ENCODE measurements at regions not wholly inside any gene's neighbourhood (a gene's known extent, or its start where the extent isn't known, plus 50 kb on each side); places are given as distances from the start of the nearest gene placed in this dataset.

DNA sequence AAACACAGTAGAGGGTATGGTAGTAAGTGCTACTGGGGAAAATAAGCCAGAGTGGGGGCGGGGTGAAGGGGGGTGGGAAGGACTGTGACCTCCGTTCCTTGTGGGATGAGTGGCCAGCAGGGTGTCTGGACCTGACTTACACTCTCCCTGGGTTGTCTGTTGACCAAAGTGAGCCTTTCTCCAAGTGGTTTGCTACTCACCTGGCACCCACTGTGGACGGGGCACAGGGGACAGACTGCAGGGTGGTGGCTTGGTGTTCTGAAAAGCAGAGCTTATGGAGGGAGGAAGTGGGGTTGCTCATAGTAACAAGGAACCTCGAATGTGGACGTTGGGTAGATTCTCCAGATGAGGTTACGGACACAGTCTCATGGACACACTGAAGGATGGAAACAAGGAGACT is 94.4 kb upstream of the VRK1 start:
- Histone ChIP-seq H3K36me3 (no peaks in the 10 kb centered on the region), H3K4me1 (no peaks in the 10 kb centered on the region), H3K4me3 (no peak overlapping the region), H3K27ac (replicated peaks in 1 of 4) (no peak overlapping the region), H3K9me3 (peaks cover 0 to 5% (median 0%) of the 10 kb centered on the region in 4 donors), H3K27me3 (peaks cover 0 to 17% (median 0%) of the 10 kb centered on the region in 4 donors)
- intact Hi-C loops (cut with DNase I), result no loop called here
- TF ChIP-seq CTCF (IDR thresholded peaks at IDR 0.05), result no peak
- no peak for TF ChIP-seq POLR2AphosphoS5 (IDR thresholded peaks at IDR 0.05)
- DNase-seq (ENCODE audit: extremely low spot score), result no peak
- 91% methylated on average over 6 of the region's 6 CpGs for WGBS

DNA sequence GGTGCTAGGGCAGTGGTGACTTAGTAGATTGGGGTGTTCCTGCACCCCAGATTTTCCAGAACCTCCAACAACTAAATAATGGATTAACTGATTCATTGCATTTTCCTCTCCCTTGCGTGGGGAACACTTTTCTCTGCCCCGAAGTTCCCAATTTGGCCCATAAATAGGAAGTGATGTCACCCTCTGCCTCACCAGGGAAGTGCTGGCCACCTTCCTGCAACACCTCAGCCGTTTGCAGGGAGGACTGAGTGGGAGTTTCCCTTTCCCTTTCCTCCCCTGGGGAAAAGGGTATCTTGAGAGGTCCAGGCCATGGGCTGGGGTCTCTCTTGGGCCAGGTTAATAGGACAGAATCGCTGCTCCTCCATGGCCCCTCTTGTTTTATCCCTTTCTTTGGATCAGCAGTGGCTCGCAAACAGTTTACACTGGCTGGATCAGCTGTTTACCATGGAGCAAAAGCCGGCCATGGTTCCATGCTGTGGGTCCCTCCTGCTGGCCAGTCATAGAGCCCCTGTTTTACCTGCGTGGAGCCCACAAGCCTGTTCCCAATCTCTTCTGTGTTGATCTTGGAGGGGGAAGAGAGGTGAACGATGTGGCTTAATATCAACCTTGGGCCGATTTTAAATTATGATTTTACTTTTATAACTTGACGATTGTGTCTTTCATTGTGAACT is 91.6 kb upstream of the VRK1 start:
- 77% methylated on average over 10 of the region's 10 CpGs for WGBS
- DNase-seq (ENCODE audit: extremely low spot score), result no peak
- peaks cover 0 to 10% (median 0%) of the 10 kb centered on the region in 4 donors for H3K27me3 ChIP-seq
- no peaks in the 10 kb centered on the region for H3K36me3 ChIP-seq
- H3K4me3 ChIP-seq, result no peak overlapping the region
- intact Hi-C loops (cut with DNase I), result no loop called here
- no peak overlapping the region for H3K27ac ChIP-seq (replicated peaks in 1 of 4)
- TF ChIP-seq POLR2AphosphoS5 (IDR thresholded peaks at IDR 0.05), result no peak
- TF ChIP-seq EP300 (IDR thresholded peaks at IDR 0.05), result no peak
- no peaks in the 10 kb centered on the region for H3K4me1 ChIP-seq
- H3K9me3 ChIP-seq, result no peaks in the 10 kb centered on the region

- Histone ChIP-seq H3K4me1 (no peaks in the 10 kb centered on the region), H3K36me3 (no peaks in the 10 kb centered on the region), H3K27ac (replicated peaks in 1 of 4) (no peak overlapping the region), H3K27me3 (peaks cover 0 to 14% (median 0%) of the 10 kb centered on the region in 4 donors), H3K4me3 (no peak overlapping the region), H3K9me3 (no peaks in the 10 kb centered on the region)
- intact Hi-C loops (cut with DNase I), result no loop called here
- TF ChIP-seq CTCF (IDR thresholded peaks at IDR 0.05) (no peak), POLR2AphosphoS5 (IDR thresholded peaks at IDR 0.05) (no peak), EP300 (IDR thresholded peaks at IDR 0.05) (no peak)
- no peak for DNase-seq (ENCODE audit: extremely low spot score)
- whole genome bisulfite sequencing, result 66% methylated on average over 4 of the region's 4 CpGs
Measured at GRCh38 chr14:96706893-96707292, 90.3 kb upstream of the VRK1 start.

DNA sequence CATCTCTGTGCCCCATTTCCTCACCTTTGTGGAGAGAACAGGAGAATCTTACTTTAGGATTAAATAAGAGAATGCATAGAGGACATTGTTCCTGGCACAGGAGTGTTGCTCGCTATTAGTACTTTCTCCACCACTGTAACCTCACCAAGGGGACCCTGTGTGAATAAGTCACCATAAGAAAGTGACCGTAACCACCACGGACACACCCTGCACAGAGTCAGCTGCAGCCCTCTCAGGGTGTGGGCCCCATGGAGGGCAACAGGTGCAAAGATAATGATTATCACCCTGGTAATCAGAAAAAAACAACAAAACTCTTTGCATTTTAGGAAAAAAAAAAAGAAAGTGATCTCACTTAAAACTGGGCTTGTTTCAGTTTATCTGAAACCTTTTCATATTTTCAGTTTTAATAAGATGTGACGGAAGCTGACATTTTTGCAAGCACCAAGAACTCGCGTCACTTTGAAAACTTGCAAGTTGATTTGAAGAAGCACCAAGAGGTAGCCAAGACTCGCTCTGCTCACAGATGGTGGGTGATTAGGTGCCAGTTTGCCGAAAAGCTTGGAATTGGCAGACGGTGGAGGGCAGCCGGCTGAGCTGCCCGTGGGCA is 87.0 kb upstream of the VRK1 start:
- 81% methylated on average over 11 of the region's 11 CpGs for WGBS
- no peak for DNase-seq (ENCODE audit: extremely low spot score)
- no peak overlapping the region for H3K4me3 ChIP-seq
- no peak for TF ChIP-seq EP300 (IDR thresholded peaks at IDR 0.05)
- no peak for TF ChIP-seq POLR2AphosphoS5 (IDR thresholded peaks at IDR 0.05)
- no peak for TF ChIP-seq CTCF (IDR thresholded peaks at IDR 0.05)
- no peak for TF ChIP-seq POLR2A (IDR thresholded peaks at IDR 0.05; ENCODE audit: low read depth)
- peaks cover 0 to 11% (median 8%) of the 10 kb centered on the region in 4 donors for H3K4me1 ChIP-seq
- no peaks in the 10 kb centered on the region for H3K9me3 ChIP-seq
- intact Hi-C loops (cut with DNase I), result no loop called here
- no peak overlapping the region for H3K27ac ChIP-seq (replicated peaks in 1 of 4)
- peaks cover 0 to 10% (median 0%) of the 10 kb centered on the region in 4 donors for H3K27me3 ChIP-seq
- no peaks in the 10 kb centered on the region for H3K36me3 ChIP-seq

- intact Hi-C loops (cut with DNase I), result no loop called here
- no peak for TF ChIP-seq CTCF (IDR thresholded peaks at IDR 0.05)
- DNase-seq (ENCODE audit: extremely low spot score), result no peak
- peaks cover 0 to 6% (median 0%) of the 10 kb centered on the region in 4 donors for H3K27me3 ChIP-seq
- no peaks in the 10 kb centered on the region for H3K36me3 ChIP-seq
- H3K27ac ChIP-seq (replicated peaks in 1 of 4), result no peak overlapping the region
- no peak overlapping the region for H3K4me3 ChIP-seq
- peaks cover 0 to 11% (median 8%) of the 10 kb centered on the region in 4 donors for H3K4me1 ChIP-seq
- H3K9me3 ChIP-seq, result no peaks in the 10 kb centered on the region
- 76% methylated on average over 13 of the region's 15 CpGs for WGBS
Measured at GRCh38 chr14:96711559-96712267, 85.5 kb upstream of the VRK1 start.
